ENCODE measurements at regions not wholly inside any gene's neighbourhood (a gene's known extent, or its start where the extent isn't known, plus 50 kb on each side); places are given as distances from the start of the nearest gene placed in this dataset.

DNA sequence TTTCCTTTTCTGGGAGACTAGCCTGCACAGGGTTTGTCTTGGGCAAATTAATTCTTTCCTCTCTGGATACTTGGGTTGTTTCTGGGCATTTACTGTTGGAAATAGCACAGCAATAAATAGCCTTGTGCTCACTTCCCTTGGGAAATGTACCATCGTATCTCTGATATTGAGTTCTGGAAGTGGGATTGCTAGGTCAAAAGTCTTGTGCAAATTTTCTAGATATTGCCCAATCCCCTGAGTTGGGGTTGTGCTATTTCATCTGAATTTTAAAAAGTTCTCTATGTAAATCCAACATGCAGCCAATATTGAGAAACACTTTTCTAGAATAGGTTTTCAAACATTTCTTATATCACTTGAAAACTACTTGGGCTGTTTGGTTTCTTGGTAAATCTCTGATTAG, 64.0 kb upstream of the ELOVL5 start:
- DNase-seq: no peak

- no peak for DNase-seq
Measured at GRCh38 chr6:53412021-53412715, 63.4 kb upstream of the ELOVL5 start.

GRCh38 chr6:53411451-53411850, 62.7 kb upstream of the ELOVL5 start:
- DNase-seq: no peak

DNA sequence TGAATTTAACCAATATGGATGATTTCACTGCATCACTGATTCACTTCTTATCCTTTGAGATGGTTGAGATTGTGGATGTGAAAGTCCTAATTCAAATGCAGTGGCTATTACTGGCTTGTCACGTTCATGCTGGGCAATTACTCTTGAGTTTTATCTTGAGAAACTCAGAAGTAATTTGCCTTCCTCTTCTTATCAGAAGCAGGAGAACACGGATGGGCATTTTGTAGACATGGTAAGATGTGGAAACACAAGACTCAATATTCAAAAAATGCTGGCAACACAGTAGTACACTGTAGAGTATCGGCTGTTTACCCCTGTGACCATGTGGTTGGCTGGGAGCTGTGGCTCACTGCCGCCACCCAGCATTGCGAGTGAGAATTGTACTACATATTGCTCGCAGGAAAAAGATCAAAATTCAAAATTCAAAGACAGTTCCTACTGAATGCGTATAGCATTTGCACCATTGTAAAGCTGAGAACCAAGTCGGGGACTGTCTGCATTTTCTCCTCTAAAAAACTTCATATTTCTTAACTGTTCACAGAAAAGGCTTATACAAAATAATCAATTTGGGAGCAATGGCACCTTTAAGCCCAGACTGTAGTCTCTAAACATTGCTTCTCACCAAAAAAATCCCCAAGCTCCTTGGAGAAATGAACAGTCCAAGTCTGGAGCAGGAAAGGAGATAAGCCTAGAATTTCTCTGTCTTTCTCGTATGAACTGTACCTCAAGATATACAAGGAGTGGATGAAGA, 61.9 kb upstream of the ELOVL5 start:
- DNase-seq: peak in 1 of 2 experiments; percentile 14

DNA sequence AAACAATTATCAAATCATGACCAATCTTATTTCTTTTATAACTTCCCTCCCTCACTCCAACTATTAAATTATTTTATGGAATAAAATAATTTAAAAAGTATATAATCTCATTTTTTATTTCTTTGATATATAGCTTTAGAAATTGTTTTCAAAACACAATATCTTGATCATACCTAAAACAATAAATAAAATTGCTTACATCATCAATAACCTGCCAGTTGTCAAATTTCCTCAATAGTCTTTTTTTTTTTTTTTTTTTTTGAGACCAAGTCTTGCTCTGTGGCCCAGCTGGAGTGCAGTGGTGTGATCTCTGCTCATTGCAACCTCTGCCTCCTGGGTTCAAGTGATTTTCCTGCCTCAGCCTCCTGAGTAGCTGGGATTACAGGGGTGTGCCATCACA, 60.1 kb upstream of the ELOVL5 start:
- DNase-seq: no peak

DNA sequence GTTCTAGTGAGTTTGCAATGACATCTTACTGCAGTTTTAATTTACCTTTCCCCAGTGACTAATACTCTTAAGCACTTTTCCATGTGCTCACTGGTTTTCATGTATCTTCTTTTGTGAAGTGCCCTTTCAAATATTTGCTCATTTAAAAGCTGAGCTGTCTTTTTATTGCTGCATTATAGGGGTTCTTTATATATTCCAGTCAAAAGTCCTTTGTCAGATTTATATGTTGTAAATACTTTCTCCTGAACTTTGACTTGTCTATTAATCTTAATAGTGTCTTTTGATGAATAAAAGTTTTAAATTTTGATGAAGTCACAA, 50.2 kb upstream of the ELOVL5 start:
- no peak for DNase-seq

- DNase-seq: no peak
Measured at GRCh38 chr6:53398247-53399026, 49.7 kb upstream of the ELOVL5 start.
